Fibroblast of skin of left biceps (primary cell): ENCODE measurements at regions not wholly inside any gene's neighbourhood (a gene's known extent, or its start where the extent isn't known, plus 50 kb on each side); places are given as distances from the start of the nearest gene placed in this dataset.
"Not testable (repeated sequence)": the region's sequence is repeated elsewhere in the genome, so short reads cannot be mapped to it uniquely, and the experiment has no call there.

Source experiments
- DNase-seq, 2 experiments: peaks; one replicate each; pipeline ENCODE4 v3.0.0-alpha.2; 2013; ENCODE audit warnings: low read depth in 2 of 2

DNA sequence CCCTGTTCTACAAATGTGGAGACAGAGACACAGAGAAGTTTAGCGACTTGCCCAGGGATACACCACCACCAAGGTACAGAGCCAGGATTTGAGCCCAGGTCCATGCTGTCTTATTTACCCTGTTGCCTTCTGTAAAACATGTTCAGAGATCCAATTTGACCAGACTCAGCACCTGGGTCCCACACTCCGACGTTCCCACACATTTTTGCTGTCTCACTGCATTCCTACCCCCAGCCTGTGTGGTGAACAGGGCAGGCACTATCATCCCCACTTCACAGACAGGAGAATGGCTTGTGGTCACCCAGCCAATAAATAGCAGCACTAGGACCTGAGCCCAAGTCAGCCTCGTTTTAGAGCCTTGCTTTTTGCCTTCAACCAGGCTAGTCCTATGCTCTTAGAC lies 102.8 kb downstream of the PJA1 start:
- DNase-seq = no peak

GRCh38 chrX:69060631-69061408 lies 104.4 kb downstream of the PJA1 start:
- no peak for DNase-seq

DNA sequence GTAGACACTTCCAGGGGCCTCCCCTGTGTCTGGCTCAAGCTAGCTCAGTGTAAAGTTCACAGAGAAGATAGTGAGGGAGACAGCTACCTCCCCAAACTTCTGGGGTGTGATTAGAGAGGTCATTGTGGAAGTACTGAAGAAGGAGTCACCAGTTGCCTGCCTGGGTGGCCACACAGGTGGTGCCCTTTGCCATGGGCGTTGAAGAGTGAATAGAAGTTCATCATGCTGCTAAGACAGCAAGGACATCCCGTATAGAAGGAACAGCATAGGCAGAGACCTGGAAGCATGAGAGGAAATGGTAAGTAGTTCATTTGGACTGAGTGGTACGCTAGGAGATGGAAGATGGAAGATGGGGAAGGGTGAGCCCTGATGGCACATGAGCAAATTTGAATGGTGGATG lies 110.1 kb downstream of the PJA1 start:
- DNase-seq = no peak

DNA sequence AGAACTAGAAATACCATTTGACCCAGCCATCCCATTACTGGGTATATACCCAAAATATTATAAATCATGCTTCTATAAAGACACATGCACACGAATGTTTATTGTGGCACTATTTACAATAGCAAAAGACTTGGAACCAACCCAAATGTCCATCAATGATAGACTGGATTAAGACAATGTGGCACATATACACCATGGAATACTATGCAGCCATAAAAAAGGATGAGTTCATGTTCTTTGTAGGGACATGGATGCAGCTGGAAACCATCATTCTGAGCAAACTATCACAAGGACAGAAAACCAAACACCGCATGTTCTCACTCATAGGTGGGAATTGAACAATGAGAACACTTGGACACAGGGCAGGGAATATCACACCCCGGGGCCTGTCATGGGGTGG lies 110.8 kb downstream of the PJA1 start:
- not testable (repeated sequence) for DNase-seq

GRCh38 chrX:69051901-69052300 lies 113.4 kb downstream of the PJA1 start:
- no peak for DNase-seq

DNA sequence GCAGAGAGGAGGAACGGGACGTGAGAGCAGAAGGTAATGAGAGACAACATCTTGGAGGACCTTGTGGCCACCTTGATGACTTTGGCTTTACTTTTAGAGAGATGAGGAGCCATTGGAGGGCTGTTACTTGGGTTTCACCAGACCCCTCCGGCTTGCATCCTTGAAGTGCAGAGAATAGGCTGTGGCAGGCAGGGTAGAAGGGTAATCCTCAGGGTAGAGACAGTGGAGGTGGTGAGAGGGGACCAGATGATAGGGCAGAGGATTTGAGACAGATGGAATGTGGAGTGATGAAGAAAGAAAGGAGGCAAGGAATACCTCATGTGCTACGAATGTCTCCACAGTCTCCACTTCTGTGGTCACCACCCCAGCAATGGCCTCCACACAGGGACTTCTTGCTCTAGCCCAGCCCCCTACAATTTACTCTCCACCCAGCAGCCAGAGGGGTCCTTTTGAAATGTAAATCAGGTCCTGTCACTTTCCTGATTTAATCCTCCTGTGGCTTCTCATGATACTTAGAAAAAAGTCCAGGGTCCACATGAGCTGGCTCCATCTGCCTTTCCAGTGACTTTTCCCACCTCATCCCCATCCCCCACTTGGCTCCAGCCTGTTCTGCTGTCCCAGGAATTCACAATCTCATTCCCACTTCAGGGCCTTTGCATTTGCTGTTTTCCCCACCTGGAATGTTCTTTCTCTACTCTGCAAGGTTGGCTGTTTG lies 115.0 kb downstream of the PJA1 start:
- DNase-seq = no peak

DNA sequence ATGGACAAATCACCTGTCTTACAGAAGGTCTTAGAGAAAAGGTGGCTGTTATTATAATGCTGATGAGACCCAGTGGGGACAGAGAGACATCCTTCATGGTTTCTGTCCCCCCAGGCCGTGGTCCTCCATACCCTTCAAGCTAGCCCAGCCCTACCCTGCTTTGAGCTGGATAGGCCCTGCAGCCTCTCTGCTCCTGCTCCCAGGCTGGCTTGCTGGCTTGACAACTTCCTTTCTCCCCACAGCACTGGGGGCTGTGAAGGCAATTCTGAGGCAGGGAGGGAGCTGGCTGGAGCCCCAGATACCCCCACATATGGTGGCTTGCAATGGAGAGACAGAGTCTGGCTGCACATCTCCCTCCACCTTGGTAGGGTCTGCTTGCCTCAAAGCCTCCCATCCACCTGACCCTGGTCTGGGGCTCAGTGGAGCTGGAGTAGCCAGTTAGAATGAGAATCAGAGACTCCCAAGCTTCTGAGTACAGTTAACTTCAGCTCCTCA lies 118.2 kb downstream of the PJA1 start:
- no peak for DNase-seq

DNA sequence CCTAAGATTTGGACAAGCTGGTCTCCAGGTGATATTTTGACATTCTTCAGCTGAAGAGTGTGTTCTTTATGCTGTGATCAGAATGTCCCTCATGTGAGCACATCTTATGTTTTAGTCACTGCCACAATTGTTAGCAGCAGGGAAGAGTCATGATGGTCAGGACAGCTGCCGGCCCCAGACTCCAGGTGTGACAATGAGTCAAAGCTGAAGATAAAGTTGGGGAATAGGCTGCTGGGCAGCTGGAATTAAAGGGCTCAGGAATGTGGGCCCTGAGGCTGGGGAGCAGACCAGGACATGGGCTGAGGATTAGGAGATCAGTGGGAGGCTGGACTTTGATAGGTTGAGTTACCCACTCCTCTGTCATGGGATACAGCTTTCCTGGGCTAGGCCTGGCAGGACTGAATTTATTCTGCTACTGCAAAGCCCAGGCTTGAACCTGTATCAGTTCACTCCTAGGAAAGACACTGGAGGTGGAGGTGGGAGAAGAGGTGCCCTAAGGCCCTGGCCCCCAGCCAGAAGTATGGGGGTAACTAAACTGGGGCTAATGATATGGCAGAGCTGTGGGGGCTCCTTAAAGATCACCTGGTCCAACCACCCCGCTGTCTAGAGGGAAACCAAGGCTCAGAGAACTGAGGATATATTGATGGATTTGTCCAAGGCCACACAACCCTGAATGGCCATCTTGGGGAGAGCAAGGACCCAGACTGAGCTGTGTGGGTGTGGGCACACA lies 119.5 kb downstream of the PJA1 start:
- DNase-seq = no peak

- no peak for DNase-seq
Observed at GRCh38 chrX:69038816-69039215, 126.4 kb downstream of the PJA1 start.

DNA sequence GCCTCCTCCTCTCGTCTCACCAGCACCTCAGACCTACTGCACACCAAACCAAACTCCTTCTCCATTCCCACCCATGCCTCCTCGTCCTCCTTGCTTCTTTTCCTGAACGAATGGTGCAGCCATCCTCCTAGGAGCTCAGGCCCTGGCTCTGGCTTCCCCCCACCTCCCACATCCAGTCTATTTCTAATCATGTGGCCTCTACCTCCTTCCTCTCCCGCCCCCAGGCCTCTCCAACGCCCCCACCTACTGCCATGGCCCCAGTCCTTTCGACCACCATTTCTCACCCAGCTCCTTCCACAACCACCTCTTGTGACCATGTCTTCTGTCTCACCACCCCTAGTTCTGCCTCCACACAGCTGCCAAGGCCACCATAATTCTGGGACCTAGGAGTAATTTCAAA lies 127.1 kb downstream of the PJA1 start:
- no peak for DNase-seq

GRCh38 chrX:69037786-69038185 lies 127.5 kb downstream of the PJA1 start:
- DNase-seq = no peak

DNA sequence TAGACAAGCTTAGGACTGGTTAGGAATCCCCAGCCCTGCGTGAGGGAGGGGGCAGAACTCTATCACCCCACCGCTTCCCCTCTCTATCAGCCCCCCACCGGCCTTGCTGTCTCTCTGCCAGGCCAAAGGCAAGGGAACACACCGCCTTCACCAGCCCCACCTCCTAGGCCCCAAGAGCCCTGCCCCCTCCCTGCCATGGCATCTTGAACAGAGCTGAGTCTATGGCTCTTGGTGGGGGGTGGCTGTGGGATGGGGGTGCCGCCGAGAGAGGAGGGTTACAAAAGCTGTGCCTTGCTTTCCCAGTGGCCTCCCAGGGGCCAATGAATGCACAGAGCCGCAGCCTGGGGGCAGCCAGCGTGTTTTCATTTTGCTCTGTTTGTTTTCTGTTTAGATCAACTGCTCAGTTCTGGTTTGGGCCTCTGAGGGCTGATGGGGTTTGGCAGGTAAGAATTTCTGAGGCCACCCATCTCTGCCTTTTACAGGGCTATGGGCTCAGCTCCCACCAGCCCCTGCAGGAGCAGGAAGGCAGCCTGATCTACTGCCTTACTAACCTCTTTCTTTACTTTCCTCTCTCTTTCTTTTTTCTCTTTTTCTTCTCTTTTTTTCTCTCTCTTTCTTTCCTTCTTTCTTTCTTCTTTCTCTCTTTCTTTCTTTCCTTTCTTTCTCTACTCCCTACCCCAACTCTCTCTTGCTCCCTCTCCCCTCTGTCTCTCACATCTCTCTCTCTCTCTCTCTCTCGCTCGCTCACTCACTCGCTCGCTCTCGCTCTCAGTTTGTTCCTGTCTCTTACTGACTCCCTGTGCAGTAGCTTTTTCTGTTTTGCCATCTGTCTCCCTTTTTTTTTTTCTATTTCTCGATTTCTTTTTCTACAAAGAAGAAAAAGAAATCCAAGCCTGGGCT lies 128.3 kb downstream of the PJA1 start:
- no peak for DNase-seq

- no peak for DNase-seq
Observed at GRCh38 chrX:69034451-69034850, 130.8 kb downstream of the PJA1 start.

GRCh38 chrX:69033936-69034335 lies 131.3 kb downstream of the PJA1 start:
- DNase-seq = no peak

GRCh38 chrX:69032601-69033000 lies 132.7 kb downstream of the PJA1 start:
- no peak for DNase-seq

GRCh38 chrX:69031971-69032391 lies 133.3 kb downstream of the PJA1 start:
- DNase-seq = no peak

DNA sequence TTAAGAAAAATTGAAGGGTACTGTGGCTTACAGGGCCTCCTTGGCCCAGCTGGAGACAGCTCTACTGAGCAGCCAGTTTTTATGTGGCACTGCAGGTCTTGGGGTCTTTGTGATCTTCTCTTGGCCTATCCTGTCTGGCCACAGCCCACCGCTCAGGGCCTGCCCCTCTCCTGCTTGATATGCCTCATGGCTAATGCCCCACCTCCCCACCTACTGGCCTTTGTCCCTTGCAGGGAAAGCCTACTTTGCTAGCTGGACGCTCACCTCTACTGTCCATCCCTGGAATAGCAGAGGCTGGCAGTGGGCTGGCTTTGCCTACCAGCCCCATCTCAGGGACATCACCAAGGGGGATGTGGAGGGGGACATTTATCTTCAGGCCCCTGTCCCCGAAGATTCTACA lies 134.1 kb downstream of the PJA1 start:
- no peak for DNase-seq

GRCh38 chrX:69029771-69030170 lies 135.5 kb downstream of the PJA1 start:
- no peak for DNase-seq

- DNase-seq = no peak
Observed at GRCh38 chrX:69028761-69029120, 136.5 kb downstream of the PJA1 start.

- no peak for DNase-seq
Observed at GRCh38 chrX:69028006-69028760, 137.1 kb downstream of the PJA1 start.
